IMR-90 (cell line): ENCODE measurements at regions not wholly inside any gene's neighbourhood (a gene's known extent, or its start where the extent isn't known, plus 50 kb on each side); places are given as distances from the start of the nearest gene placed in this dataset.

Experiments used
- ATAC-seq: fragments of 200-7000 bp; cut with Tn5 transposase; 2 replicates; pipeline ENCODE4 v1.9.1; 2020; ENCODE audit warnings: low read depth, mild to moderate bottlenecking, moderate library complexity
- BruUV-seq: library from RNA; stranded (reverse); fragments of 400-500 nt; replicated peaks from 2 replicates; lab custom pipeline; 2021; lab: Mats Ljungman, UMichigan
- CTCF ChIA-PET: fragments of 300-600 bp; formaldehyde crosslinking; extraction: SDS; loops from one replicate; lab custom pipeline; 2021; ENCODE audit warnings: antibody characterized with exemption; lab: Yijun Ruan, JAX
- POLR2A ChIA-PET: fragments of 300-600 bp; sonication (Branson Sonifier 250); formaldehyde crosslinking; loops from one replicate; lab custom pipeline; 2022; ENCODE audit warnings: antibody characterized with exemption; ENCODE audit not compliant: unreplicated experiment; lab: Charles Lee
- DNase-seq: peaks from one replicate; pipeline ENCODE4 v3.0.0; 2013
- H2AFZ ChIP-seq: replicated peaks from 2 replicates; pipeline ENCODE3; 2013; ENCODE audit warnings: low read length, mild to moderate bottlenecking; ENCODE audit not compliant: poor library complexity
- H2AK5ac ChIP-seq: 2 replicates; pipeline ENCODE4 v1.6.1; 2013; ENCODE audit warnings: low read depth, low read length, inconsistent platforms
- H2AK9ac ChIP-seq: replicated peaks from 2 replicates; pipeline ENCODE3; 2013; ENCODE audit warnings: mild to moderate bottlenecking, low read depth, low read length, moderate library complexity; ENCODE audit not compliant: poor library complexity
- H2BK120ac ChIP-seq: 2 replicates; pipeline ENCODE4 v1.6.1; 2013; ENCODE audit warnings: low read depth, low read length, inconsistent platforms
- H2BK15ac ChIP-seq: 3 replicates; pipeline ENCODE4 v1.6.1; 2013; ENCODE audit warnings: low read depth, low read length, inconsistent platforms
- H2BK20ac ChIP-seq: 2 replicates; pipeline ENCODE4 v1.6.1; 2013; ENCODE audit warnings: low read depth, mild to moderate bottlenecking, inconsistent platforms, low read length, moderate library complexity
- H2BK5ac ChIP-seq: 2 replicates; pipeline ENCODE4 v1.6.1; 2013; ENCODE audit warnings: mild to moderate bottlenecking, low read depth, low read length, inconsistent platforms; ENCODE audit not compliant: poor library complexity, severe bottlenecking
- H3K14ac ChIP-seq: replicated peaks from 2 replicates; pipeline ENCODE4 v1.6.1; 2013; ENCODE audit warnings: low read depth, low read length, inconsistent platforms
- H3K18ac ChIP-seq: 2 replicates; pipeline ENCODE4 v1.6.1; 2013; ENCODE audit warnings: low read depth, low read length, control low read depth
- H3K23ac ChIP-seq: 2 replicates; pipeline ENCODE4 v1.6.1; 2013; ENCODE audit warnings: low read depth, low read length, inconsistent platforms
- H3K27ac ChIP-seq: 2 replicates; pipeline ENCODE4 v1.5.1; 2013; ENCODE audit warnings: mild to moderate bottlenecking, control low read depth, low read length; ENCODE audit not compliant: insufficient read depth
- H3K27me3 ChIP-seq: 2 replicates; pipeline ENCODE4 v1.6.1; 2013; ENCODE audit warnings: low read length; ENCODE audit not compliant: control insufficient read depth, insufficient read depth
- H3K36me3 ChIP-seq: 2 replicates; pipeline ENCODE4 v1.6.1; 2013; ENCODE audit warnings: low read length, mixed read lengths; ENCODE audit not compliant: control insufficient read depth, insufficient read depth
- H3K4ac ChIP-seq: 2 replicates; pipeline ENCODE4 v1.6.1; 2013; ENCODE audit warnings: low read depth, low read length, inconsistent platforms
- H3K4me1 ChIP-seq: 2 replicates; pipeline ENCODE4 v1.6.1; 2013; ENCODE audit warnings: low read length, mixed read lengths; ENCODE audit not compliant: control insufficient read depth, insufficient read depth
- H3K4me2 ChIP-seq: 2 replicates; pipeline ENCODE4 v1.6.1; 2013; ENCODE audit warnings: low read depth, mild to moderate bottlenecking, control low read depth, low read length, moderate library complexity
- H3K4me3 ChIP-seq: 2 replicates; pipeline ENCODE4 v1.5.1; 2013; ENCODE audit warnings: low read depth, mild to moderate bottlenecking, control low read depth, low read length, moderate library complexity; ENCODE audit not compliant: insufficient read depth
- H3K56ac ChIP-seq: 2 replicates; pipeline ENCODE4 v1.6.1; 2013; ENCODE audit warnings: low read length, inconsistent platforms; ENCODE audit not compliant: insufficient read depth; ENCODE audit errors: extremely low read depth
- H3K79me1 ChIP-seq, 2 experiments: 2 replicates each; pipeline ENCODE4 v1.6.1; 2013; ENCODE audit warnings: low read length in 2 of 2, inconsistent platforms in 1 of 2, low read depth in 1 of 2
- H3K9ac ChIP-seq: 2 replicates; pipeline ENCODE4 v1.6.1; 2013; ENCODE audit warnings: low read depth, low read length, control low read depth
- H3K9me1 ChIP-seq: 2 replicates; pipeline ENCODE4 v1.6.1; 2013; ENCODE audit warnings: low read length, inconsistent platforms; ENCODE audit not compliant: insufficient read depth
- H3K9me3 ChIP-seq: 2 replicates; pipeline ENCODE4 v1.6.1; 2013; ENCODE audit warnings: low read length; ENCODE audit not compliant: control insufficient read depth, insufficient read depth
- H4K20me1 ChIP-seq: 2 replicates; pipeline ENCODE4 v1.6.1; 2013; ENCODE audit warnings: low read length, inconsistent platforms; ENCODE audit not compliant: insufficient read depth
- H4K5ac ChIP-seq: 2 replicates; pipeline ENCODE4 v1.6.1; 2013; ENCODE audit warnings: mild to moderate bottlenecking, low read depth, low read length, control low read depth
- H4K8ac ChIP-seq, 2 experiments: 2 replicates each; pipeline ENCODE4 v1.6.1; 2013; ENCODE audit warnings: low read depth in 2 of 2, low read length in 2 of 2, control low read depth in 1 of 2, inconsistent platforms in 1 of 2
- H4K91ac ChIP-seq: 2 replicates; pipeline ENCODE4 v1.6.1; 2013; ENCODE audit warnings: low read depth, low read length, inconsistent platforms; ENCODE audit not compliant: insufficient read depth
- BHLHE40 ChIP-seq: fragments of 150-350 bp; IDR thresholded peaks from 2 replicates; pipeline ENCODE4 v1.6.1; 2016; ENCODE audit warnings: mild to moderate bottlenecking, low read depth, low read length
- CEBPB ChIP-seq: IDR thresholded peaks from 2 replicates; pipeline ENCODE4 v1.6.1; 2012; ENCODE audit warnings: low read depth, low read length, improper control_type of control experiment
- CHD1 ChIP-seq: IDR thresholded peaks from 2 replicates; pipeline ENCODE4 v1.6.1; 2012; ENCODE audit warnings: low read depth, low read length, improper control_type of control experiment
- CTCF ChIP-seq: conservative IDR thresholded peaks from 2 replicates; pipeline ENCODE4 v1.5.1; 2012; ENCODE audit warnings: mild to moderate bottlenecking, low read depth, low read length, improper control_type of control experiment
- ELK1 ChIP-seq: fragments of 150-350 bp; IDR thresholded peaks from 2 replicates; pipeline ENCODE4 v1.6.1; 2016; ENCODE audit warnings: low read depth, mild to moderate bottlenecking, low read length, moderate library complexity, borderline replicate concordance
- FOS ChIP-seq: fragments of 150-350 bp; IDR thresholded peaks from 2 replicates; pipeline ENCODE4 v1.6.1; 2016; ENCODE audit warnings: low read depth, low read length
- MXI1 ChIP-seq: IDR thresholded peaks from 2 replicates; pipeline ENCODE4 v1.6.1; 2012; ENCODE audit warnings: low read depth, mild to moderate bottlenecking, low read length, moderate library complexity, borderline replicate concordance
- POLR2A ChIP-seq: IDR thresholded peaks from 2 replicates; pipeline ENCODE4 v1.6.1; 2012; ENCODE audit warnings: mild to moderate bottlenecking, low read depth, low read length
- RAD21 ChIP-seq: IDR thresholded peaks from 2 replicates; pipeline ENCODE4 v1.6.1; 2012; ENCODE audit warnings: low read length, improper control_type of control experiment
- RCOR1 ChIP-seq: IDR thresholded peaks from 2 replicates; pipeline ENCODE4 v1.6.1; 2012; ENCODE audit warnings: mild to moderate bottlenecking, low read length, improper control_type of control experiment; ENCODE audit not compliant: insufficient replicate concordance
- RFX5 ChIP-seq: IDR thresholded peaks from 2 replicates; pipeline ENCODE4 v1.8.0; 2012; ENCODE audit warnings: low read depth, mild to moderate bottlenecking, low read length, moderate library complexity
- SMC3 ChIP-seq: fragments of 150-350 bp; IDR thresholded peaks from 2 replicates; pipeline ENCODE4 v1.6.1; 2016; ENCODE audit warnings: low read depth, mild to moderate bottlenecking, antibody characterized with exemption, low read length, moderate library complexity
- USF2 ChIP-seq: fragments of 150-350 bp; IDR thresholded peaks from 2 replicates; pipeline ENCODE4 v1.6.1; 2017; ENCODE audit warnings: mild to moderate bottlenecking, antibody characterized with exemption, low read length, low read depth
- WGBS, 2 experiments: methylation state at CpG; one replicate each; pipeline versions ENCODE4 v1.1.5 to v1.1.7; 2013; ENCODE audit warnings: missing lambda C conversion rate in 2 of 2; ENCODE audit not compliant: insufficient read length in 1 of 2; ENCODE audit errors: extremely low coverage in 2 of 2; 5-methylcytosine and 5-hydroxymethylcytosine counted together
- dilution Hi-C: fragments of 300-500 bp; cut with HindIII; formaldehyde crosslinking; loops from one replicate; pipeline ENCODE4 v1.14.3; 2018; ENCODE audit warnings: low sequenced_read_pairs; ENCODE audit not compliant: unreplicated experiment
- in situ Hi-C: fragments of 300-500 bp; cut with MboI; formaldehyde crosslinking; loops from 3 replicates; pipeline ENCODE4 v1.14.3; 2019; ENCODE audit warnings: low sequenced_read_pairs, inconsistent platforms, mixed read lengths
- intact Hi-C: fragments of 100-400 bp; cut with micrococcal nuclease; formaldehyde crosslinking; loops from 2 replicates; pipeline ENCODE4 v1.10.0; 2022

GRCh38 chr3:23738944-23739343 lies 66.8 kb upstream of the UBE2E1 start:
- WGBS, 2 experiments, result no CpG with 5 or more reads among the region's 3 CpGs
- H3K18ac ChIP-seq, result no peak overlapping the region
- H2AK5ac ChIP-seq, result no peak overlapping the region
- intact Hi-C loops (no loop called here), in situ Hi-C loops (no loop called here), dilution Hi-C loops (no loop called here)
- 0 out of 2 replicates have a peak, but pooled peaks cover 3% of the 10 kb centered on the region for H3K9me1 ChIP-seq
- H2BK120ac ChIP-seq, result no peak overlapping the region
- H3K4me1 ChIP-seq, result peaks cover 11% of the 10 kb centered on the region
- H4K5ac ChIP-seq, result no peak overlapping the region
- H2BK5ac ChIP-seq, result no peak overlapping the region
- no peaks in the 10 kb centered on the region for H4K20me1 ChIP-seq
- H3K27ac ChIP-seq, result no peak overlapping the region
- CTCF ChIA-PET, result no interaction called here
- no peaks in the 10 kb centered on the region for H3K36me3 ChIP-seq
- peak; percentile 17 for DNase-seq
- H2AK9ac ChIP-seq, result no peak overlapping the region
- H3K56ac ChIP-seq, result no peak overlapping the region
- H2AFZ ChIP-seq, result no peak overlapping the region
- no peaks in the 10 kb centered on the region for H3K79me1 ChIP-seq
- H3K23ac ChIP-seq, result no peak overlapping the region
- ATAC-seq, result no peak
- H4K91ac ChIP-seq, result no peak overlapping the region
- H3K4me3 ChIP-seq, result no peak overlapping the region
- H3K4ac ChIP-seq, result no peak overlapping the region
- peaks cover 7% of the 10 kb centered on the region for H3K27me3 ChIP-seq
- no peak overlapping the region for H2BK20ac ChIP-seq
- TF ChIP-seq SMC3, result no peak
- no peak for TF ChIP-seq FOS
- no peak for TF ChIP-seq BHLHE40
- TF ChIP-seq CEBPB, result no peak
- TF ChIP-seq USF2, result no peak
- no peak for TF ChIP-seq RFX5
- TF ChIP-seq MXI1, result no peak
- TF ChIP-seq CHD1, result no peak
- no peak for TF ChIP-seq RAD21
- no peak for TF ChIP-seq POLR2A
- no peak for TF ChIP-seq RCOR1
- TF ChIP-seq CTCF, result no peak
- no peak for TF ChIP-seq ELK1
- POLR2A ChIA-PET, result no interaction called here
- no peak overlapping the region for H3K4me2 ChIP-seq
- H4K8ac ChIP-seq, result no peak overlapping the region
- no peak overlapping the region for H2BK15ac ChIP-seq
- BruUV-seq, result no TSS peak
- no peak overlapping the region for H3K9ac ChIP-seq
- no peak overlapping the region for H3K14ac ChIP-seq
- H3K9me3 ChIP-seq, result no peaks in the 10 kb centered on the region
